ENCODE measurements at regions not wholly inside any gene's neighbourhood (a gene's known extent, or its start where the extent isn't known, plus 50 kb on each side); places are given as distances from the start of the nearest gene placed in this dataset.
"Not testable (repeated sequence)": the region's sequence is repeated elsewhere in the genome, so short reads cannot be mapped to it uniquely, and the experiment has no call there.

DNA sequence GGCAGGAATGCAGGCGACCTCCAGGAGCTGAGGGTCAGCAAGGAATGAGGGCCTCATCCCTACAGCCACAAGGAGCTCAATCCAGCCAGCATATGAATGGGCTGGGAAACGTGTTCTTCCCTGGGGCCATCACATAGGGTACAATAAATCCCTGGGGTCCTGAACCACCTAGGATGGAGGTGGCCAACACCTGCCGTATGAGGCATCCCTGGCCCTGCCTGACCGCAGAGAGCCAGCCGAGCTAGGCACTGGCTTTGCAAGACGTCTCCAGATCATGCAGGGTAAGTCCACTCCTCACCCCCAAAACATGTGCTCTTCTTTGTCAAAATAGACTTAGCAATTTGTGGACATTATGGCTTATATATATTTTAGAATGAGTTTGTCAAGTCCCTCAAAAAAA lies 303.7 kb upstream of the DIO3 start:
- FAIRE-seq (no peak), DNase-seq (ENCODE audit: insufficient read length) (no peak)
- TF ChIP-seq POLR2AphosphoS5 (IDR thresholded peaks at IDR 0.05; ENCODE audit: low read depth, low read length) (no peak), TAF1 (IDR thresholded peaks at IDR 0.05; ENCODE audit: borderline replicate concordance, low read depth, low read length) (no peak), POLR2A (IDR thresholded peaks at IDR 0.05; ENCODE audit: low read depth, low read length) (no peak)

DNA sequence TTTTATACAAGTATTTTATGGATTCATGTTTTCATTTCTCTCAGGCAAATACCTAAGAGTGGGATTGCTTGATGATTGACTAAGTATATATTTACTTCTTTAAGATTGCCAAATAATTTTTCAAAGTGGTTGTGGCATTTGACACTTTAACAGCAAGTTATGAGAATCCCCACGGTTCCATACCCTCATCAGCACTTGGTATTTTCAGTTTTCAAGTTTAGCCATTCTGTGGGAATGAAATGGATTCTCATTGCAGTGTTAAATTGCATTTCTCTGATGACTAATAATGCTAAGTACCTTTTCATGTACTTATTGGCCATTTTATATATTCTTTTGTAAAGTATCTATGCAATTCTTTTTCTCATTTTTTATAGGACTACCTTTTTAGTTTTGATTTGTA lies 301.5 kb upstream of the DIO3 start:
- no peak for FAIRE-seq
- DNase-seq (ENCODE audit: insufficient read length) = no peak
- no peak for TF ChIP-seq TAF1 (IDR thresholded peaks at IDR 0.05; ENCODE audit: borderline replicate concordance, low read depth, low read length)
- no peak for TF ChIP-seq POLR2A (IDR thresholded peaks at IDR 0.05; ENCODE audit: low read depth, low read length)
- TF ChIP-seq POLR2AphosphoS5 (IDR thresholded peaks at IDR 0.05; ENCODE audit: low read depth, low read length) = no peak

DNA sequence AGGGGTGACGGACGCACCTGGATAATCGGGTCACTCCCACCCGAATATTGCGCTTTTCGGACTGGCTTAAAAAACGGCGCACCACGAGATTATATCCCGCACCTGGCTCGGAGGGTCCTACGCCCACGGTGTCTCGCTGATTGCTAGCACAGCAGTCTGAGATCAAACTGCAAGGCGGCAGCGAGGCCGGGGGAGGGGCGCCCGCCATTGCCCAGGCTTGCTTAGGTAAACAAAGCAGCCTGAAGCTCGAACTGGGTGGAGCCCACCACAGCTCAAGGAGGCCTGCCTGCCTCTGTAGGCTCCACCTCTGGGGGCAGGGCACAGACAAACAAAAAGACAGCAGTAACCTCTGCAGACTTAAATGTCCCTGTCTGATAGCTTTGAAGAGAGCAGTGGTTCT lies 294.9 kb upstream of the DIO3 start:
- DNase-seq (ENCODE audit: insufficient read length); FAIRE-seq: not testable (repeated sequence)

DNA sequence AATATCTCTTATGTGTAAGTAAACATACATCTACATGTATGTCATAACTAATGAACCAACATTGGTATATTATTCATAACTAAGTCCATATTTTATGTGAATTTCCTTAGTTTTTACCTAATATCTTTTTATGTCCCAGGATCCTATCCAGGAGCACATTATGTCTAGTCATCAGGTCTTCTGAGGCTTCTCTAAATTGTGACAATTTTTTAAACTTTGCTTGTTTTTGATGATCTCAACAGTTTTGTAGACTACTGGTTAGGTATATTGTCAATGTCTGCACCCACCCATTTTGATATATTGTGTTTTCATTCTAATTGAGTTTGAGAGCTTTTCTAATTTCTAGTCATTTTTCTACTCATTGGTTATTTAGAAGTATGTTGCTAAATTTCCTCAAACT lies 288.2 kb upstream of the DIO3 start:
- no peak for FAIRE-seq
- TF ChIP-seq POLR2AphosphoS5 (IDR thresholded peaks at IDR 0.05; ENCODE audit: low read depth, low read length) (no peak), POLR2A (IDR thresholded peaks at IDR 0.05; ENCODE audit: low read depth, low read length) (no peak), TAF1 (IDR thresholded peaks at IDR 0.05; ENCODE audit: borderline replicate concordance, low read depth, low read length) (no peak)

GRCh38 chr14:101276309-101277091 lies 284.8 kb upstream of the DIO3 start:
- DNase-seq (ENCODE audit: insufficient read length) (no peak), FAIRE-seq (no peak)
- TF ChIP-seq TAF1 (IDR thresholded peaks at IDR 0.05; ENCODE audit: borderline replicate concordance, low read depth, low read length) (no peak), POLR2AphosphoS5 (IDR thresholded peaks at IDR 0.05; ENCODE audit: low read depth, low read length) (no peak), POLR2A (IDR thresholded peaks at IDR 0.05; ENCODE audit: low read depth, low read length) (no peak)

More for the DNA sequence above, 288.2 kb upstream of the DIO3 start:
- no peak for DNase-seq (ENCODE audit: insufficient read length)

- FAIRE-seq (no peak), DNase-seq (ENCODE audit: insufficient read length) (no peak)
- no peak for TF ChIP-seq POLR2A (IDR thresholded peaks at IDR 0.05; ENCODE audit: low read depth, low read length)
Observed at GRCh38 chr14:101282418-101282817, 278.9 kb upstream of the DIO3 start.

- FAIRE-seq = no peak
Observed at GRCh38 chr14:101284711-101285110, 276.6 kb upstream of the DIO3 start.

GRCh38 chr14:101286271-101287018 lies 274.9 kb upstream of the DIO3 start:
- TF ChIP-seq TAF1 (IDR thresholded peaks at IDR 0.05; ENCODE audit: borderline replicate concordance, low read depth, low read length) = no peak
- no peak for TF ChIP-seq POLR2A (IDR thresholded peaks at IDR 0.05; ENCODE audit: low read depth, low read length)
- TF ChIP-seq POLR2AphosphoS5 (IDR thresholded peaks at IDR 0.05; ENCODE audit: low read depth, low read length) = no peak
- DNase-seq (ENCODE audit: insufficient read length) = no peak
- no peak for FAIRE-seq

More at GRCh38 chr14:101284711-101285110, 276.6 kb upstream of the DIO3 start:
- no peak for DNase-seq (ENCODE audit: insufficient read length)
- TF ChIP-seq POLR2AphosphoS5 (IDR thresholded peaks at IDR 0.05; ENCODE audit: low read depth, low read length) (no peak), POLR2A (IDR thresholded peaks at IDR 0.05; ENCODE audit: low read depth, low read length) (no peak), TAF1 (IDR thresholded peaks at IDR 0.05; ENCODE audit: borderline replicate concordance, low read depth, low read length) (no peak)

DNA sequence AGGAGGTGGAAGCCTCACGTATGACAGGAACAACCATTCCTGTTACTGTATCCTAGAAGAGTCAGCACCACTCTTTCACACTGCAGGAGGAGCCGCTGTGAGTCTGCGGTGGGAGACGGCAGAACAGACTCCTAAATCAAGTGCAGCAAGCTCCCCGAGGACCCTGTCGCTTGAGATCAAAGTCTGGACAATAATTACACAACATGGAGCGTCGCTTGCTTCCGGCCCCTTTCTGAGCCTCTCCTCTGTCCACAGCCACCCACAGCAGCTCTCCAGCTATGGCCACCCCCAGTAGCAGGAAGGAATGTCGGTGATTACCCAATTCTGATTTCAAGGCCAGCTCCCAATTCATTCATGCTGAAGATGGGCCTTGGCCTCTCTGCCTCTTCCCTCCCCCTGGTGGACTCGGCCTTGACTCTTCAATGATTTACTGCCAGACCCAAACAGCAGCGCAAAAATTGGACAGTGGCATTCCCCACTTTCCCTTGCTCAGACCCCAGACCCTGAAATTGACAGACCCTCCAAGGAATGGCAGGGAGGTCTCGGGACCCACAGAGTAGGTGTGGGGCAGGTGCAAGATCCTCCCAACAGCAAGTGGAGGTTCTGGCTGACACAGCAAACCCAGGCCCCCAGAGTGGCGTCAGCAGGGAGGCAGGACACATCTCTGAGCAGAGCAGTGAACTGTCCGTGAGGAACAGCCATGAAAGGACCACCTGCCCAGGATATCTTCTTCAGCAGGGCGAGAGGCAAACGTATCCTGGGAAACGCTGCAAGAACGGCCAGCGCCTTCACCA lies 272.7 kb upstream of the DIO3 start:
- TF ChIP-seq TAF1 (IDR thresholded peaks at IDR 0.05; ENCODE audit: borderline replicate concordance, low read depth, low read length) (no peak), POLR2AphosphoS5 (IDR thresholded peaks at IDR 0.05; ENCODE audit: low read depth, low read length) (no peak), POLR2A (IDR thresholded peaks at IDR 0.05; ENCODE audit: low read depth, low read length) (no peak)
- no peak for FAIRE-seq
- no peak for DNase-seq (ENCODE audit: insufficient read length)

DNA sequence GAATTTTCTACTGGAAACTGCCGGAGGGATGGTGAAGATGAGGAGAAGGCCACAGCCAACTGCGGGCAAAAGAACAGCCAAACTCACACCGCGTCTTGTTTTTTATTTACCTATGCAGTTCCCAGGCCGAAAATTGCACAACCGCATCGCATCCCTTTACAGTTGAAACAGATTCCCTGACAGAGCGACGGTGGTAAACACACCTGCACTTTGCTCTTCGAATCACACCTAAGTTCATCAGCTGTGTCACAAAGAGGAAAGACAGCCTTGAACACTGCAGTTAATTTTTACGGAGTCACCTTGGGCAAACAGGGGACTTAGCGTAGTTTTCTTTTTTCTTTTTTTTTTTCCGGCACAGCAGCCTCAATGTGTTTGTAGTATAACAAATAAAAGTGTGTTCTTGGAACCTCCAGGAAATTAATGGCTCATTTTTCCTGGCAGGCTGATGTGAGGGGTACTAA lies 272.0 kb upstream of the DIO3 start:
- no peak for DNase-seq (ENCODE audit: insufficient read length)
- FAIRE-seq = no peak
- TF ChIP-seq POLR2A (IDR thresholded peaks at IDR 0.05; ENCODE audit: low read depth, low read length) (no peak), POLR2AphosphoS5 (IDR thresholded peaks at IDR 0.05; ENCODE audit: low read depth, low read length) (no peak), TAF1 (IDR thresholded peaks at IDR 0.05; ENCODE audit: borderline replicate concordance, low read depth, low read length) (no peak)

- FAIRE-seq (no peak), DNase-seq (ENCODE audit: insufficient read length) (no peak)
- TF ChIP-seq TAF1 (IDR thresholded peaks at IDR 0.05; ENCODE audit: borderline replicate concordance, low read depth, low read length) = no peak
- no peak for TF ChIP-seq POLR2A (IDR thresholded peaks at IDR 0.05; ENCODE audit: low read depth, low read length)
- no peak for TF ChIP-seq POLR2AphosphoS5 (IDR thresholded peaks at IDR 0.05; ENCODE audit: low read depth, low read length)
Observed at GRCh38 chr14:101289911-101290310, 271.4 kb upstream of the DIO3 start.

Measured in GM12892 (cell line).